Activated naive CD4-positive, alpha-beta T cell treated with anti-CD3 and anti-CD28 coated beads, Interleukin-2, amount 50 U/mL, for 16 hours (primary cell): ENCODE measurements at regions not wholly inside any gene's neighbourhood (a gene's known extent, or its start where the extent isn't known, plus 50 kb on each side); places are given as distances from the start of the nearest gene placed in this dataset.
"Not testable (repeated sequence)": the region's sequence is repeated elsewhere in the genome, so short reads cannot be mapped to it uniquely, and the experiment has no call there.

Source experiments
- DNase-seq: peaks from one replicate; pipeline ENCODE4 v3.0.0-alpha.2; 2020

GRCh38 chr6:21745543-21746337 is 152.2 kb downstream of the SOX4 start:
- DNase-seq, result no peak

GRCh38 chr6:21747441-21747840 is 153.9 kb downstream of the SOX4 start:
- no peak for DNase-seq

GRCh38 chr6:21748343-21749056 is 154.9 kb downstream of the SOX4 start:
- no peak for DNase-seq

- DNase-seq, result no peak
Measured at GRCh38 chr6:21749754-21750153, 156.2 kb downstream of the SOX4 start.

GRCh38 chr6:21750575-21750974 is 157.0 kb downstream of the SOX4 start:
- no peak for DNase-seq

GRCh38 chr6:21751608-21752007 is 158.1 kb downstream of the SOX4 start:
- no peak for DNase-seq

- no peak for DNase-seq
Measured at GRCh38 chr6:21752054-21752811, 158.7 kb downstream of the SOX4 start.

GRCh38 chr6:21753241-21754108 is 159.9 kb downstream of the SOX4 start:
- DNase-seq, result no peak

- DNase-seq, result no peak
Measured at GRCh38 chr6:21754891-21755290, 161.3 kb downstream of the SOX4 start.

- no peak for DNase-seq
Measured at GRCh38 chr6:21756487-21756886, 162.9 kb downstream of the SOX4 start.

- not testable (repeated sequence) for DNase-seq
Measured at GRCh38 chr6:21757392-21757791, 163.8 kb downstream of the SOX4 start.

- DNase-seq, result no peak
Measured at GRCh38 chr6:21759721-21760120, 166.2 kb downstream of the SOX4 start.

GRCh38 chr6:21761053-21761730 is 167.6 kb downstream of the SOX4 start:
- not testable (repeated sequence) for DNase-seq

- no peak for DNase-seq
Measured at GRCh38 chr6:21764989-21765388, 171.4 kb downstream of the SOX4 start.

GRCh38 chr6:21767891-21768648 is 174.5 kb downstream of the SOX4 start:
- DNase-seq, result no peak

- DNase-seq, result no peak
Measured at GRCh38 chr6:21769405-21769861, 175.9 kb downstream of the SOX4 start.

GRCh38 chr6:21769968-21770367 is 176.4 kb downstream of the SOX4 start:
- no peak for DNase-seq

GRCh38 chr6:21771626-21772320 is 178.2 kb downstream of the SOX4 start:
- DNase-seq, result no peak

- no peak for DNase-seq
Measured at GRCh38 chr6:21772477-21772876, 178.9 kb downstream of the SOX4 start.

GRCh38 chr6:21772884-21773575 is 179.5 kb downstream of the SOX4 start:
- DNase-seq, result no peak
